MCF 10A (cell line): ENCODE measurements at regions not wholly inside any gene's neighbourhood (a gene's known extent, or its start where the extent isn't known, plus 50 kb on each side); places are given as distances from the start of the nearest gene placed in this dataset.
A peak's percentile ranks its signal among the peaks of the same experiment; 100 is the strongest.

ENCODE experiments used
- BruUV-seq: library from RNA; stranded (reverse); fragments of 400-500 nt; replicated peaks from 2 replicates; lab custom pipeline; 2021; lab: Mats Ljungman, UMichigan
- CTCF ChIA-PET: fragments of 300-600 bp; sonication (Branson Sonifier 250); formaldehyde crosslinking; extraction: SDS; loops from one replicate; lab custom pipeline; 2021; ENCODE audit warnings: antibody characterized with exemption, inconsistent platforms; lab: Yijun Ruan, JAX
- POLR2A ChIA-PET: fragments of 300-600, 350-650 bp; sonication (Branson Sonifier 250); formaldehyde crosslinking; extraction: SDS; loops from one replicate; lab custom pipeline; 2020; ENCODE audit warnings: antibody characterized with exemption, inconsistent platforms; lab: Yijun Ruan, JAX
- DNase-seq: peaks from one replicate; pipeline ENCODE4 v3.0.0-alpha.2; 2018; ENCODE audit not compliant: unreplicated experiment
- H3K27ac Mint-ChIP-seq: one replicate; pipeline ENCODE4 v1.8.0; 2022; ENCODE audit warnings: mild to moderate bottlenecking, low read depth, mixed read lengths; ENCODE audit not compliant: unreplicated experiment
- H3K27me3 Mint-ChIP-seq: one replicate; pipeline ENCODE4 v1.8.0; 2022; ENCODE audit warnings: mixed read lengths; ENCODE audit not compliant: insufficient read depth, unreplicated experiment
- H3K36me3 Mint-ChIP-seq: one replicate; pipeline ENCODE4 v1.8.0; 2022; ENCODE audit warnings: mild to moderate bottlenecking, moderate library complexity, mixed read lengths; ENCODE audit not compliant: insufficient read depth, unreplicated experiment
- H3K4me1 Mint-ChIP-seq: one replicate; pipeline ENCODE4 v1.8.0; 2022; ENCODE audit warnings: mixed read lengths; ENCODE audit not compliant: insufficient read depth, unreplicated experiment
- H3K4me3 Mint-ChIP-seq: one replicate; pipeline ENCODE4 v1.8.0; 2022; ENCODE audit warnings: mild to moderate bottlenecking, moderate library complexity, mixed read lengths; ENCODE audit not compliant: unreplicated experiment
- H3K9me3 Mint-ChIP-seq: one replicate; pipeline ENCODE4 v1.8.0; 2022; ENCODE audit warnings: mixed read lengths; ENCODE audit not compliant: unreplicated experiment
- CTCF ChIP-seq: fragments of 200-600 bp; IDR thresholded peaks from one replicate; pipeline ENCODE4 v1.8.0; 2022; ENCODE audit warnings: antibody characterized with exemption, mild to moderate bottlenecking; ENCODE audit not compliant: unreplicated experiment
- intact Hi-C: fragments of 100-400 bp; cut with micrococcal nuclease; formaldehyde crosslinking; loops from 2 replicates; pipeline ENCODE4 v1.14.1; 2022

GRCh38 chr1:94736073-94736472 lies 84.1 kb upstream of the SLC44A3 start:
- ChIA-PET POLR2A (interaction anchor here (0.6 to 1.7 kb wide), 9 partner anchors 8 to 197 kb away, joined by 3 to 9 read pairs (median 4); no protein-coding TSS in a partner anchor), CTCF (interaction anchor here (0.7 to 1.0 kb wide), 2 partner anchors 46 to 382 kb away, joined by 3 to 6 read pairs; no protein-coding TSS in a partner anchor)
- no TSS peak for BruUV-seq
- no peak for DNase-seq
- Mint-ChIP-seq H3K4me3 (no peak overlapping the region), H3K27ac (peak overlapping the region; percentile 93), H3K36me3 (peaks cover 4% of the 10 kb centered on the region), H3K9me3 (no peaks in the 10 kb centered on the region), H3K27me3 (no peaks in the 10 kb centered on the region), H3K4me1 (peaks cover 65% of the 10 kb centered on the region)
- intact Hi-C loops = loop anchor here (5.0 kb wide), 1 partner anchor 139 kb away; no protein-coding TSS in a partner anchor
- no peak for TF ChIP-seq CTCF

- BruUV-seq = no TSS peak
- peaks cover 4% of the 10 kb centered on the region for H3K36me3 Mint-ChIP-seq
- H3K4me3 Mint-ChIP-seq = peak overlapping the region; percentile 18
- H3K9me3 Mint-ChIP-seq = no peaks in the 10 kb centered on the region
- peak; percentile 95 for DNase-seq
- CTCF ChIA-PET = interaction anchor here (1.0 to 1.2 kb wide), 3 partner anchors 47 to 212 kb away, joined by 3 to 6 read pairs (median 5); no protein-coding TSS in a partner anchor
- TF ChIP-seq CTCF = no peak
- peaks cover 60% of the 10 kb centered on the region for H3K4me1 Mint-ChIP-seq
- POLR2A ChIA-PET = interaction anchor here (0.6 to 1.7 kb wide), 8 partner anchors 8 to 196 kb away, joined by 3 to 9 read pairs (median 4); no protein-coding TSS in a partner anchor
- peak overlapping the region; percentile 93 for H3K27ac Mint-ChIP-seq
- intact Hi-C loops = loop anchor here (5.0 kb wide), 1 partner anchor 138 kb away; no protein-coding TSS in a partner anchor
- H3K27me3 Mint-ChIP-seq = no peaks in the 10 kb centered on the region
Measured at GRCh38 chr1:94734963-94735901, 84.9 kb upstream of the SLC44A3 start.

GRCh38 chr1:94731891-94732290 lies 88.3 kb upstream of the SLC44A3 start:
- Mint-ChIP-seq H3K4me3 (no peak overlapping the region), H3K27ac (no peak overlapping the region), H3K9me3 (no peaks in the 10 kb centered on the region), H3K36me3 (peaks cover under 1% of the 10 kb centered on the region), H3K27me3 (no peaks in the 10 kb centered on the region), H3K4me1 (peaks cover 45% of the 10 kb centered on the region)
- TF ChIP-seq CTCF = no peak
- DNase-seq = no peak
- ChIA-PET POLR2A (interaction anchor here (0.7 to 1.2 kb wide), 2 partner anchors 128 to 519 kb away, joined by 3 read pairs; no protein-coding TSS in a partner anchor), CTCF (no interaction called here)
- BruUV-seq = no TSS peak
- intact Hi-C loops = no loop called here

GRCh38 chr1:94730450-94730849 lies 89.7 kb upstream of the SLC44A3 start:
- H3K4me1 Mint-ChIP-seq = peaks cover 39% of the 10 kb centered on the region

More at GRCh38 chr1:94730450-94730849, 89.7 kb upstream of the SLC44A3 start:
- no peaks in the 10 kb centered on the region for H3K9me3 Mint-ChIP-seq
- ChIA-PET CTCF (interaction anchor here (0.8 to 1.2 kb wide), 3 partner anchors 16 to 188 kb away, joined by 3 read pairs; no protein-coding TSS in a partner anchor), POLR2A (interaction anchor here (1.7 kb wide), 1 partner anchor 9 kb away, joined by 5 read pairs; no protein-coding TSS in a partner anchor)
- no peaks in the 10 kb centered on the region for H3K27me3 Mint-ChIP-seq
- H3K27ac Mint-ChIP-seq = no peak overlapping the region
- TF ChIP-seq CTCF = no peak
- no peak for DNase-seq
- BruUV-seq = no TSS peak
- no peak overlapping the region for H3K4me3 Mint-ChIP-seq
- intact Hi-C loops = no loop called here
- H3K36me3 Mint-ChIP-seq = no peaks in the 10 kb centered on the region
